ENCODE measurements at regions not wholly inside any gene's neighbourhood (a gene's known extent, or its start where the extent isn't known, plus 50 kb on each side); places are given as distances from the start of the nearest gene placed in this dataset.

DNA sequence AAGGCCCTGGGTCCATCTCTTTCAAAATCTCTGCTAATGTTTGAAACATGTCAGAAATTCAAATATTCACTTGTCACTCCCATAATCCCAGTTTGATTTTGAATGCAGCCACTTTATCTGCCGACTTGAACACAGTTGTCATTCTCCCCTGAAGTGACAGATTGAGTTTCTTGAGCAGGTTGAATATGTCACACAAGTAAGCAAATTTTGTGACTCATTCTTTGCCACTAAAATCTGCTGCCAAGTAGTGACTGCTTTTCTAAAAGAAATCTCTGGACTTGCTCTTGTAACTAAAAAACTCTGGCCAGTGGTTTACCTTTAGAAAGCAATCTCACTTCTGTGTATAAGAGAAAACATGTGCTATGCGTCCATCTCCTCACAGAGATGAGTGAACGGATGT lies 357.1 kb downstream of the LMO7 start:
- Histone ChIP-seq H4K20me1 (ENCODE audit: insufficient read depth) (no peaks in the 10 kb centered on the region), H3K27me3 (ENCODE audit: insufficient read depth, low read depth) (no peaks in the 10 kb centered on the region), H3K36me3 (ENCODE audit: low read depth) (no peaks in the 10 kb centered on the region), H3K9me3 (ENCODE audit: insufficient read depth, low read depth) (0 out of 2 replicates have a peak, but pooled peaks cover 6% of the 10 kb centered on the region), H3K4me3 (no peak overlapping the region), H3K4me1 (replicated peaks; ENCODE audit: insufficient read depth) (no peaks in the 10 kb centered on the region), H3K79me2 (ENCODE audit: low read depth) (no peaks in the 10 kb centered on the region), H3K4me2 (no peak overlapping the region), H3K9me2 (ENCODE audit: insufficient read depth) (no peaks in the 10 kb centered on the region), H3F3A (ENCODE audit: insufficient read depth, low read depth) (no peaks in the 10 kb centered on the region), H3K27ac (no peak overlapping the region), H2AFZ (no peak overlapping the region)
- TF ChIP-seq EZH2 (IDR thresholded peaks at IDR 0.05; ENCODE audit: low read depth): no peak
- TF ChIP-seq, protein P1, sequence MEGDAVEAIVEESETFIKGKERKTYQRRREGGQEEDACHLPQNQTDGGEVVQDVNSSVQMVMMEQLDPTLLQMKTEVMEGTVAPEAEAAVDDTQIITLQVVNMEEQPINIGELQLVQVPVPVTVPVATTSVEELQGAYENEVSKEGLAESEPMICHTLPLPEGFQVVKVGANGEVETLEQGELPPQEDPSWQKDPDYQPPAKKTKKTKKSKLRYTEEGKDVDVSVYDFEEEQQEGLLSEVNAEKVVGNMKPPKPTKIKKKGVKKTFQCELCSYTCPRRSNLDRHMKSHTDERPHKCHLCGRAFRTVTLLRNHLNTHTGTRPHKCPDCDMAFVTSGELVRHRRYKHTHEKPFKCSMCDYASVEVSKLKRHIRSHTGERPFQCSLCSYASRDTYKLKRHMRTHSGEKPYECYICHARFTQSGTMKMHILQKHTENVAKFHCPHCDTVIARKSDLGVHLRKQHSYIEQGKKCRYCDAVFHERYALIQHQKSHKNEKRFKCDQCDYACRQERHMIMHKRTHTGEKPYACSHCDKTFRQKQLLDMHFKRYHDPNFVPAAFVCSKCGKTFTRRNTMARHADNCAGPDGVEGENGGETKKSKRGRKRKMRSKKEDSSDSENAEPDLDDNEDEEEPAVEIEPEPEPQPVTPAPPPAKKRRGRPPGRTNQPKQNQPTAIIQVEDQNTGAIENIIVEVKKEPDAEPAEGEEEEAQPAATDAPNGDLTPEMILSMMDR (conservative IDR thresholded peaks at IDR 0.05): no peak
- no TSS peak for BruUV-seq (replicated peaks)
- intact Hi-C loops (cut with micrococcal nuclease; ENCODE audit: unreplicated experiment): no loop called here
- ChIA-PET CTCF (no interaction called here), POLR2A (ENCODE audit: unreplicated experiment) (no interaction called here)
- no peak for DNase-seq

DNA sequence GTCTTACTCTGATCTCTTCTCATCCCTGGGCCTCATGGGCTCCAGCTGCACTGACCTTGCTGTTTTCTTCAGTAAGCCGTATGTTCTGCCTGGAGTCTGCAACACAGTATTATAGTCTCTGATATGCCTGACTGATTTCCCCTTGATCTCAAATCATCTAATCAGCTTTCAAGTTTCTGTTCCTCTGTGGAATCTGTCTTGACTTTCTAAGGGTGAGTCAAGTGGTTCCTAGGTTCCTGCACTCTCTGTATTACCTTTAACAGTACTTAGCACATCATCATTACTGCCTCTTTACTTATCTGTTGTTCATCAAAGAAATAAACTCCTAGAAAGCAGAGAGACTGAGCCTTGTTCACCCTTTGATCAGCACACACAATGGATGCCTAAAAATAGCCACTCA lies 350.7 kb downstream of the LMO7 start:
- POLR2A ChIA-PET (ENCODE audit: unreplicated experiment): no interaction called here
- intact Hi-C loops (cut with micrococcal nuclease; ENCODE audit: unreplicated experiment): no loop called here
- Histone ChIP-seq H3K4me2 (no peak overlapping the region), H3K4me1 (replicated peaks; ENCODE audit: insufficient read depth) (no peaks in the 10 kb centered on the region), H3F3A (ENCODE audit: insufficient read depth, low read depth) (no peaks in the 10 kb centered on the region), H3K36me3 (ENCODE audit: low read depth) (no peaks in the 10 kb centered on the region), H3K27me3 (ENCODE audit: insufficient read depth, low read depth) (no peaks in the 10 kb centered on the region), H3K9me3 (ENCODE audit: insufficient read depth, low read depth) (no peaks in the 10 kb centered on the region), H2AFZ (no peak overlapping the region), H3K9me2 (ENCODE audit: insufficient read depth) (no peaks in the 10 kb centered on the region), H3K4me3 (no peak overlapping the region), H4K20me1 (ENCODE audit: insufficient read depth) (no peaks in the 10 kb centered on the region), H3K79me2 (ENCODE audit: low read depth) (no peaks in the 10 kb centered on the region), H3K27ac (no peak overlapping the region)
- no TSS peak for BruUV-seq (replicated peaks)
- CTCF ChIA-PET: no interaction called here
- TF ChIP-seq, protein P1 (conservative IDR thresholded peaks at IDR 0.05): no peak
- TF ChIP-seq EZH2 (IDR thresholded peaks at IDR 0.05; ENCODE audit: low read depth): no peak
- DNase-seq: no peak

DNA sequence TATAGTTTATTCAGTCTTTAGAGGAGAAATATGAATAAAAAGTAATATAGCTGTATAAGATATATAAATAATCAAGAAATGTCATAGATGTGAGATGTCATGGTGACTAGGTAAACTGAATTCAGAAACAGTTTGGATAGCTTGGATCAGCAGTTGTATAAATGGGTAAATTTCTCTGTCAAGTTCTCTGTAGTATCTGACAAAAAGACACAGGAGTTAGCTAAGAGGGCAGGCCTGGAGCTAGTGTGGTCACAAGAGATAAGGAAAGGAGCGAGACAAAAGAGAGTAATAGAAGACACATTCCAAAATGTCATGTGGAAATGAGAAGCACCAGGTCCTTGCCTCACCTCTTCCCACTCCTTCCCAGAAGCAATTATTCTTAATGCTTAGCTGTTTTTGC lies 349.0 kb downstream of the LMO7 start:
- BruUV-seq (replicated peaks): no TSS peak

More for the DNA sequence above, 349.0 kb downstream of the LMO7 start:
- intact Hi-C loops (cut with micrococcal nuclease; ENCODE audit: unreplicated experiment): no loop called here
- no peaks in the 10 kb centered on the region for H3K9me3 ChIP-seq (ENCODE audit: insufficient read depth, low read depth)
- CTCF ChIA-PET: no interaction called here
- H3F3A ChIP-seq (ENCODE audit: insufficient read depth, low read depth): no peaks in the 10 kb centered on the region
- H3K27me3 ChIP-seq (ENCODE audit: insufficient read depth, low read depth): no peaks in the 10 kb centered on the region
- no peak overlapping the region for H3K4me3 ChIP-seq
- no peaks in the 10 kb centered on the region for H3K36me3 ChIP-seq (ENCODE audit: low read depth)
- H3K4me1 ChIP-seq (replicated peaks; ENCODE audit: insufficient read depth): no peaks in the 10 kb centered on the region
- TF ChIP-seq, protein P1 (conservative IDR thresholded peaks at IDR 0.05): no peak
- no peak for TF ChIP-seq EZH2 (IDR thresholded peaks at IDR 0.05; ENCODE audit: low read depth)
- no peak overlapping the region for H3K4me2 ChIP-seq
- DNase-seq: no peak
- H4K20me1 ChIP-seq (ENCODE audit: insufficient read depth): no peaks in the 10 kb centered on the region
- no peaks in the 10 kb centered on the region for H3K79me2 ChIP-seq (ENCODE audit: low read depth)
- no peak overlapping the region for H2AFZ ChIP-seq
- H3K27ac ChIP-seq: no peak overlapping the region
- no peaks in the 10 kb centered on the region for H3K9me2 ChIP-seq (ENCODE audit: insufficient read depth)
- POLR2A ChIA-PET (ENCODE audit: unreplicated experiment): no interaction called here
